ENCODE measurements at regions not wholly inside any gene's neighbourhood (a gene's known extent, or its start where the extent isn't known, plus 50 kb on each side); places are given as distances from the start of the nearest gene placed in this dataset.

DNA sequence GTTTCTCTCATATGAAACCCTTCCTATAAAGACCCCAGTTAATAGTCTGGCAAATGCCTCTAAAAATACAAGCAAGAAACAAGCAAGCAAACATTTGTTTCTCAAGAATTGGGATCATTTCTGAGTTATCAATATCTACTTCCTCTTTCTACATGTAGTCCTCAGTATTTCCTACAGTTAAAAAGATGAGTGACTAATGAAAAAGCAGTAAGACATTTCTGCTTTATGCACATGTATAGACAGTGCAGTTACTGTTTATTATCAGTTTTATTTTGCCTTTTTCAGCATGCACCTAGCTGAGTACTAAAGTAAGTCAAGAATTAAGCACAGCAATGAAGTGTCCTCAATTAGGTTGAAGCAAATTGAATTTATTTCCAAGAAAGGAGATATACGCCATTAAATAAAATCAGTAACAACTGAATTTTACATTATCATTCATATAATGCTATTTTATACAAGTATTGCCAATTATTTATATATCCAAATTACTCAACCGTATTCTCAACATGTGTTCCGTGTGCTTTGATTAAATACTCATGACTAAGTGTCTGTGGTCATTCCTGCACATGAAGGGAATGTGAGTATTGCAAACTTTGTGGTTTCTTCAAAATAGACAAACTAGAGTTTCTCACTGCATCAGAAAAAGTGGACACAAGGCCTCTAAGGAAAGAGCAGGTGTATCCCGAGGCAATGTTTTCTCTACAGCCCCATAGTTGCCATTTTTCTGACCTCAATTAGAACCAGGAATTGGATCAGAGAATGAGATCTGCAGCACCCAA, 159.3 kb upstream of the MARCKS start:
- Mint-ChIP-seq H3K27me3 (no peaks in the 10 kb centered on the region), H3K4me3 (no peak overlapping the region), H3K36me3 (no peaks in the 10 kb centered on the region), H3K27ac (no peak overlapping the region), H3K9me3 (peaks cover 0 to 5% (median 0%) of the 10 kb centered on the region in 3 donors), H3K4me1 (no peaks in the 10 kb centered on the region)
- CTCF ChIA-PET: no interaction called here
- no peak for ATAC-seq (replicated peaks in 1 of 4)
- H3K9me3 ChIP-seq: no peaks in the 10 kb centered on the region
- WGBS (ENCODE audit: insufficient coverage): no CpG with 5 or more reads among the region's 4 CpGs
- POLR2A ChIA-PET: no interaction called here
- no peak overlapping the region for H3K4me3 ChIP-seq (ENCODE audit: control insufficient read depth in 1 of 2, extremely low read depth in 1 of 2, low read length in 1 of 2)
- no peak overlapping the region for H3K27ac ChIP-seq (ENCODE audit: low read length)
- no peaks in the 10 kb centered on the region for H3K4me1 ChIP-seq (ENCODE audit: control insufficient read depth in 1 of 2, extremely low read depth in 1 of 2, insufficient read depth in 2 of 2, low read length in 2 of 2)
- no peak for DNase-seq
- no peaks in the 10 kb centered on the region for H3K36me3 ChIP-seq (ENCODE audit: control insufficient read depth in 2 of 2, extremely low read depth in 1 of 2, insufficient read depth in 1 of 2, low read length in 1 of 2)
- H3K27me3 ChIP-seq (replicated peaks in 1 of 2; ENCODE audit: control insufficient read depth in 2 of 2, extremely low read depth in 1 of 2, insufficient read depth in 2 of 2, low read length in 1 of 2): no peaks in the 10 kb centered on the region

DNA sequence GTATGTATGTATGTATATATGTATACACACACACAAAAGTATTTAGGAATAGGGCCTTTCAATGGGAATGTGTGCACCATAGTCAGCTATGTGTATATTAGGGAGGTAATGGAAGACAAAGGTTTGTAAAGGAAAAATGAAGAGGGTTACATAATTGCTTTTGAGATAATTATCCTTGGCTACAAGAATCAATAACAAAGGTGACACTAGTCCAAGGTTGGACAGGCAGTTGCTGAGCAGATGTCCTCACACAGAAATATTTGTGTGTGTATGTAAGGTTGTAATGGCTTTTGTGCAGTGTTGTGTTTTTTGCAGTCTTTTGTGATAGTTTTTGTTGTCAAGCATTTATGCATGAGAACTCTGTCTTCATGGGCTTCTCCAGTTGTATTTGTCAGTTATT, 157.9 kb upstream of the MARCKS start:
- no peak for DNase-seq
- ChIA-PET POLR2A (no interaction called here), CTCF (no interaction called here)
- Histone ChIP-seq H3K36me3 (ENCODE audit: control insufficient read depth in 2 of 2, extremely low read depth in 1 of 2, insufficient read depth in 1 of 2, low read length in 1 of 2) (no peaks in the 10 kb centered on the region), H3K27me3 (replicated peaks in 1 of 2; ENCODE audit: control insufficient read depth in 2 of 2, extremely low read depth in 1 of 2, insufficient read depth in 2 of 2, low read length in 1 of 2) (no peaks in the 10 kb centered on the region), H3K4me3 (ENCODE audit: control insufficient read depth in 1 of 2, extremely low read depth in 1 of 2, low read length in 1 of 2) (no peak overlapping the region), H3K9me3 (no peaks in the 10 kb centered on the region), H3K4me1 (ENCODE audit: control insufficient read depth in 1 of 2, extremely low read depth in 1 of 2, insufficient read depth in 2 of 2, low read length in 2 of 2) (no peaks in the 10 kb centered on the region), H3K27ac (ENCODE audit: low read length) (no peak overlapping the region)
- ATAC-seq (replicated peaks in 1 of 4): no peak
- H3K4me3 Mint-ChIP-seq: no peak overlapping the region
- H3K9me3 Mint-ChIP-seq: peaks cover 0 to 7% (median 0%) of the 10 kb centered on the region in 3 donors
- H3K27me3 Mint-ChIP-seq: no peaks in the 10 kb centered on the region
- no peaks in the 10 kb centered on the region for H3K4me1 Mint-ChIP-seq
- no peak overlapping the region for H3K27ac Mint-ChIP-seq
- no peaks in the 10 kb centered on the region for H3K36me3 Mint-ChIP-seq

DNA sequence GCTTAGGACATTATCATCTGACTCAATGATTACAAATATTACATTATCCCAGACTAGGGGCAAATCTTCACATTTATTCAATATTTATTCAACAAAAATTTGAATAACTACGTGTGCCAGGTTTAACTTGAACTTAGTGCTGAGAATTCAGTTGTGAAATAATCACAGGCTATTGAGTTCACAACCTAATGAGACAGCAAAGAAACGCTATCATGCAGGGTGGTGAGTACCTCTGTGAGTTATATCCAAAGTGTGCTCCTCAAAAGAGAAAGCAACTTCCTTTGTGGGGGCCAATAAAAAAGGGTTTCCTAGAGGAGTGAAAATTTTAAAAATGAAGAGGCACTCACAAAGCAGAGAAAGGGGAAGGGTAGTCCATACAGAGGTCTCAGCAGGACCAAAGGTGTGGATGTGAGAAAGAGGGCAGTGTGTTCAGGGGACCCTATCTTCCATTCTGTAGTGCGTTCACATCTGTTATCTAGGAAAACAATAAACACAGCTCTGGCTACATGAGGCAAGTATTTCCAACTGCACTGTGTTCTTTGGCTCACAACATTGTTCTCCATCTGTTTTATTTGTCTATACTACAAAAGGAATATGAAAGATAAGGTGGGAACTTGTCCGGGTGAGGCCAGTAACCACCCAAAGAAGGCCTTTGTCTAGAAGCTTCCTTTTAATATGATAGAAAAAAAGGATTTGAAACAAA, 155.4 kb upstream of the MARCKS start:
- Histone ChIP-seq H3K4me3 (ENCODE audit: control insufficient read depth in 1 of 2, extremely low read depth in 1 of 2, low read length in 1 of 2) (no peak overlapping the region), H3K9me3 (no peaks in the 10 kb centered on the region), H3K27me3 (replicated peaks in 1 of 2; ENCODE audit: control insufficient read depth in 2 of 2, extremely low read depth in 1 of 2, insufficient read depth in 2 of 2, low read length in 1 of 2) (no peaks in the 10 kb centered on the region), H3K36me3 (ENCODE audit: control insufficient read depth in 2 of 2, extremely low read depth in 1 of 2, insufficient read depth in 1 of 2, low read length in 1 of 2) (no peaks in the 10 kb centered on the region), H3K4me1 (ENCODE audit: control insufficient read depth in 1 of 2, extremely low read depth in 1 of 2, insufficient read depth in 2 of 2, low read length in 2 of 2) (no peaks in the 10 kb centered on the region), H3K27ac (ENCODE audit: low read length) (no peak overlapping the region)
- Mint-ChIP-seq H3K4me3 (no peak overlapping the region), H3K27ac (no peak overlapping the region), H3K36me3 (no peaks in the 10 kb centered on the region), H3K9me3 (peaks cover 0 to 9% (median 0%) of the 10 kb centered on the region in 3 donors), H3K4me1 (no peaks in the 10 kb centered on the region), H3K27me3 (no peaks in the 10 kb centered on the region)
- ATAC-seq (replicated peaks in 1 of 4): no peak
- POLR2A ChIA-PET: no interaction called here
- DNase-seq: no peak
- 100% methylated on average over 1 of the region's 4 CpGs for WGBS (ENCODE audit: insufficient coverage)
- CTCF ChIA-PET: no interaction called here

DNA sequence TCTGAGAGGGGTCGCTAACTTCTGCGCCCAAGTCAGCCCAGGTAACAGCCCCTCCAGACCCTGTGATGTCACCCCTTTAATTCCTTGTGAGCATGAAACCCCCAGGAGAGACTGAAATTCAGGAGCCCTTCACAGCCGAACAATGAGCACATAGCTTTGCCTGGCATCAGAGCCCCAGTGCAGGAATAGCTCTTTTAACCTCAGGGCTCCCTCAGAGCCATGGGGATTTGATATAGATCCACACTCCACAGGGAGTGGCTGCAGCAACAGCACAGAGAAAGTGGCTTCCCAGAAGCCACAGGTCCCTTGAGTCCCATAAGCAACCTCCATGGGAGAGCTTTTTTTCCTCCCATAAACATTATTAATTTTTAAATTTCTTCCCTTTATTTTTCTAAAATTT, 150.0 kb upstream of the MARCKS start:
- DNase-seq: no peak
- H3K27me3 Mint-ChIP-seq: no peaks in the 10 kb centered on the region
- Histone ChIP-seq H3K4me1 (ENCODE audit: control insufficient read depth in 1 of 2, extremely low read depth in 1 of 2, insufficient read depth in 2 of 2, low read length in 2 of 2) (no peaks in the 10 kb centered on the region), H3K4me3 (ENCODE audit: control insufficient read depth in 1 of 2, extremely low read depth in 1 of 2, low read length in 1 of 2) (no peak overlapping the region), H3K9me3 (no peaks in the 10 kb centered on the region), H3K36me3 (ENCODE audit: control insufficient read depth in 2 of 2, extremely low read depth in 1 of 2, insufficient read depth in 1 of 2, low read length in 1 of 2) (no peaks in the 10 kb centered on the region), H3K27ac (ENCODE audit: low read length) (no peak overlapping the region), H3K27me3 (replicated peaks in 1 of 2; ENCODE audit: control insufficient read depth in 2 of 2, extremely low read depth in 1 of 2, insufficient read depth in 2 of 2, low read length in 1 of 2) (peaks cover 0 to 3% of the 10 kb centered on the region in 2 experiments)
- CTCF ChIA-PET: no interaction called here
- no peaks in the 10 kb centered on the region for H3K4me1 Mint-ChIP-seq
- POLR2A ChIA-PET: no interaction called here
- H3K27ac Mint-ChIP-seq: no peak overlapping the region
- no peaks in the 10 kb centered on the region for H3K36me3 Mint-ChIP-seq
- ATAC-seq (replicated peaks in 1 of 4): no peak
- peaks cover 0 to 9% (median 0%) of the 10 kb centered on the region in 3 donors for H3K9me3 Mint-ChIP-seq
- WGBS (ENCODE audit: insufficient coverage): 100% methylated on average over 1 of the region's 3 CpGs
- H3K4me3 Mint-ChIP-seq: no peak overlapping the region

DNA sequence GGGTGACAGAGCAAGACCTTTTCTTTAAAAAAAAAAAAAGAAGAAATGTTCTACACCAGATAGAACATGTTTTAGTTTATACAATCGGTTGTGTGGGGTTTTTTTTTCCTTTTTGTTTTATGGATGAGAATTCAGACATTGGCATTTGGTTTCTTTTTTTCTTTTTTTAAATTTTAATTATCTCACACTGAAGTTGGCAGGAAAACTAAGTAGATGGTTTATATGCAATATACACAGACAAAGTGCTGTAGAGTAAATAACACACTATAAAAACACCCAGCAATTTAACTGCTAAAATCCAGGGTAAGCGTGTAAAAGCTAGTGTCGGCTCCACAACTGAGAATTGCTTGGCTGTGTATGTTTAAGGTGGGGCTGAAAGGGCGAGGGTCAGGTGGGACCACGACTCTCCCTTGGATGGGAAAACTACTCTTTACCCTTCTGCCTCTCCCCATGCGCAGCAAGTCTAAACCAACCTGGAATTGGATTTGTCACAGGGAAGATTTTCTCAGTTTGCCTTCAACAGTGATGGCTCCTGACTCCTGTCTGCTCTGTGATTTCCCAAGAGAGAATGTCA, 147.1 kb upstream of the MARCKS start:
- ATAC-seq (replicated peaks in 1 of 4) (no peak), DNase-seq (no peak)
- no peaks in the 10 kb centered on the region for H3K9me3 ChIP-seq
- Mint-ChIP-seq H3K36me3 (no peaks in the 10 kb centered on the region), H3K27me3 (no peaks in the 10 kb centered on the region), H3K4me3 (no peak overlapping the region), H3K27ac (no peak overlapping the region), H3K4me1 (no peaks in the 10 kb centered on the region), H3K9me3 (no peaks in the 10 kb centered on the region)
- H3K4me1 ChIP-seq (ENCODE audit: control insufficient read depth in 1 of 2, extremely low read depth in 1 of 2, insufficient read depth in 2 of 2, low read length in 2 of 2): no peaks in the 10 kb centered on the region
- no peak overlapping the region for H3K4me3 ChIP-seq (ENCODE audit: control insufficient read depth in 1 of 2, extremely low read depth in 1 of 2, low read length in 1 of 2)
- H3K27me3 ChIP-seq (replicated peaks in 1 of 2; ENCODE audit: control insufficient read depth in 2 of 2, extremely low read depth in 1 of 2, insufficient read depth in 2 of 2, low read length in 1 of 2): peaks cover 0 to 3% of the 10 kb centered on the region in 2 experiments
- ChIA-PET POLR2A (no interaction called here), CTCF (no interaction called here)
- WGBS (ENCODE audit: insufficient coverage): no CpG with 5 or more reads among the region's 6 CpGs
- H3K36me3 ChIP-seq (ENCODE audit: control insufficient read depth in 2 of 2, extremely low read depth in 1 of 2, insufficient read depth in 1 of 2, low read length in 1 of 2): no peaks in the 10 kb centered on the region
- H3K27ac ChIP-seq (ENCODE audit: low read length): no peak overlapping the region

DNA sequence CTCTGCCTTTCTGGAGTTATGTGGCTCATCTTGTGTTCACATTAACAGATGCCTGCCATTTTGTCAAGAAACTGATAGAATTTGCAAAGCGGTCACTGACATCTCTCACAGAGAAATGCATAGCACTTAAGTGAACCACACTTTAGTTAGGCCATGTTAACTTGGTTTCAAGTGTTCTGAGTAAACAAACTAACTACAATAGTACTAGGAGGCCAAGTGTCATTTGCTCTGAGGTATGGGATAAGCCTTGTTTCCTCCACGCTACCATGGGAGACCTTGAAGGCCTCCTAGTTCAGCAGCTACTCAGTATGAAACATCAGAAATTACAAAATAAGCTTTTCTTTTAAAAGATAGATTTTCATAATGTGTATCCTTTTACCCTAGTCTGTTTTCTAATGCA, 143.5 kb upstream of the MARCKS start:
- H3K4me3 ChIP-seq (ENCODE audit: control insufficient read depth in 1 of 2, extremely low read depth in 1 of 2, low read length in 1 of 2): no peak overlapping the region
- ATAC-seq (replicated peaks in 1 of 4) (no peak), DNase-seq (no peak)
- peaks cover 4 to 9% of the 10 kb centered on the region in 2 donors for H3K27me3 Mint-ChIP-seq
- ChIA-PET POLR2A (no interaction called here), CTCF (no interaction called here)
- H3K4me3 Mint-ChIP-seq: no peak overlapping the region
- H3K27ac ChIP-seq (ENCODE audit: low read length): no peak overlapping the region
- H3K36me3 Mint-ChIP-seq: no peaks in the 10 kb centered on the region
- H3K9me3 Mint-ChIP-seq: no peaks in the 10 kb centered on the region
- no peaks in the 10 kb centered on the region for H3K4me1 Mint-ChIP-seq
- H3K4me1 ChIP-seq (ENCODE audit: control insufficient read depth in 1 of 2, extremely low read depth in 1 of 2, insufficient read depth in 2 of 2, low read length in 2 of 2): no peaks in the 10 kb centered on the region
- H3K36me3 ChIP-seq (ENCODE audit: control insufficient read depth in 2 of 2, extremely low read depth in 1 of 2, insufficient read depth in 1 of 2, low read length in 1 of 2): no peaks in the 10 kb centered on the region
- peaks cover 0 to 3% of the 10 kb centered on the region in 2 experiments for H3K27me3 ChIP-seq (replicated peaks in 1 of 2; ENCODE audit: control insufficient read depth in 2 of 2, extremely low read depth in 1 of 2, insufficient read depth in 2 of 2, low read length in 1 of 2)
- no peak overlapping the region for H3K27ac Mint-ChIP-seq
- H3K9me3 ChIP-seq: no peaks in the 10 kb centered on the region
- no CpG with 5 or more reads among the region's 2 CpGs for WGBS (ENCODE audit: insufficient coverage)
